Anterior cingulate cortex (tissue), 58 donors: ENCODE measurements at regions not wholly inside any gene's neighbourhood (a gene's known extent, or its start where the extent isn't known, plus 50 kb on each side); places are given as distances from the start of the nearest gene placed in this dataset.

Experiments
- DNase-seq, 58 donors: peaks; one replicate each; lab custom pipeline; 2025; lab: John Stamatoyannopoulos, UW

GRCh38 chr4:3343358-3343757 lies 50.5 kb downstream of the RGS12 start:
- no peak for DNase-seq

- DNase-seq: no peak
Measured at GRCh38 chr4:3344104-3344503, 51.3 kb downstream of the RGS12 start.

- no peak for DNase-seq
Measured at GRCh38 chr4:3344596-3344995, 51.8 kb downstream of the RGS12 start.

DNA sequence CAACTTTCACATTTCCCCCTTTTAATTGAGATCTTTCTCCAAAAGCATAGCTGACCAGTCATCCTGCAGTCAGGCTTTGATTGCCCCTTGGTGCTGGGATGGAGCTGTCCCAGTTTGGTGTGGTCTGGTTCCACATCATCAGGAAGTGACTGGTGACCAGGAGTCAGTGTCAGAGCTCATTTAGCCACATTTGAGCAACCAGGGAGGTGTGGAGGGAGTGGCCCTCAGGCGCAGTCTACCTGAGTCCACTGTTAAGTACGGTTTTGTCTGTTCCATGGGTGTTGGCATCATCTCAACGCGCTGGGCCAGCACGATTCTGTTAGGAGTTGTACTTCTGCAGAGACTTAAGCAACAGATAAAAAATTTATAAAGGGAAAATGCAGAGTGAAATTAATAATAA lies 52.6 kb downstream of the RGS12 start:
- DNase-seq: no peak

DNA sequence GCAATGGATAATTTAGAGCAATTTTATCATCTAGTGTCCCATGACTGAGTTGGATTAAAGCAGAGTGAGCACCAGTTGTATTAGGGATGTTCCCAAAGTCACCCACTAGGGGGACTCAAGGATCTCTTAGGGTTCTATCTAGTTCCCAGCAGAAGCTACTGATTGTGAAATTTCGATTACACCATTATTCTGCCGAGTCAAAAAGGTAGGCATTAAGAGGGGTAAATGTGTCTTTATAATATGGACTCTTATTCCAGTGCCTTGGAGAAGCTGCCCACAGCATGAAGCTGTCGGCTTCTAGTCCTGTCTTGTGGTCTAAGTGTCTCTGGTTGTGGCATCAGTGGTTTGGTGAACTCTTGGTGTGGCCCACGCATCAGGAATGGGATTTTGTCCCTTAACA lies 53.3 kb downstream of the RGS12 start:
- peak in 10 of 58 donors; percentile 22 to 75 (median 41) for DNase-seq

DNA sequence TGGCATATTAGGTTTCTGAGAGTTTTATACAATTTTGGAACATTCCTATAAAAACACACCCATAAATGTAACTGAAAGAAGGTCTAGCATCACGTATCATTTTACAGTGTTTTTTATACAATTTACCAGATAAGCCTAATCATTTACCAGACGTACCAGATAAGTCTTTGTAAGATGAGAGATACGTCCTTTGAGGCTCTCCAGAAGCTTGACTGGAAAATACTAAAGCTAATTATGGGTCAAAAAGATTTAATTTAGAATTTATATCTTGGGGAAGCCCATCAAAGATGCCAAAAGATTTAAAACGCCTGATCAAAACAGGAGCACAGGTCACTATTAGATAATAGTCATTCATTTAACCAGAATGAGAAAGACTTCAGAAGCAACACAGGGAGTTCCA lies 55.0 kb downstream of the RGS12 start:
- no peak for DNase-seq

DNA sequence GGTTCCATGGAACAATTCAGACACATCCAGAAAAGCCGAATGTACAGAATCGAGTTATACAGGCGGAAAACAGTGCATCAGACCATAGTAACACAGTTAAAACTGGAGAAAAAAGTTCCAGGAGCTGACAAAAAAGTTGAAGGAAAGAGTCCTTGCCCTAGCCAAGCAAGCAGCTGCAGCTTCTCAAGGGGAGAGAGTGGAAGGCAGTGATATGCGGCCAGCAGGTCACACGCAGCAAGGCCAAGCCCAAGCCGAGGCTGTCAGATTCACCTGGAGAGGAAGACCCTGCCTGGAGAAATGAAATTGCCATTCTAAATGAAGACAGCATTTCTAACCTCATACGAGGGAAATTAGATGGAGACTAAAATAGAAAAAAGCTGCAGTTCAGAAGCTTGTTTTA lies 55.8 kb downstream of the RGS12 start:
- DNase-seq: no peak

DNA sequence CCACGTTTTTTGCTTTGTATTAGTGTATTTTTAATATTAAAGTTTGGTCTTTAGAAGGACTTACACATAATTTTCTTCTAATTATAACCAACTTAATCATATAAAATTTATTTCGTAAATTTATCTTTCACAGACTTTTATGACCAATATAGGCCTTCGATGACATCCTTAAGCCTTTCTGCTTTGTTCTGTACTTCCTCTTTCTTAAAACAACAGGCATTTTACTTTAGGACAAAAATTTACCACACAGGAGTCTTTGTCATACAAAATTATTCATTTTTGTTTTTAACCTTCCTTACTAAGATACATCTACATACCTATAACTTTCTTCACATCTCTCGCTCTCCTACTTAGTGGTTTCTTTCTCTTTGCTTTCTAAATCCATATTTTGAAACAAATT lies 56.3 kb downstream of the RGS12 start:
- DNase-seq: no peak

DNA sequence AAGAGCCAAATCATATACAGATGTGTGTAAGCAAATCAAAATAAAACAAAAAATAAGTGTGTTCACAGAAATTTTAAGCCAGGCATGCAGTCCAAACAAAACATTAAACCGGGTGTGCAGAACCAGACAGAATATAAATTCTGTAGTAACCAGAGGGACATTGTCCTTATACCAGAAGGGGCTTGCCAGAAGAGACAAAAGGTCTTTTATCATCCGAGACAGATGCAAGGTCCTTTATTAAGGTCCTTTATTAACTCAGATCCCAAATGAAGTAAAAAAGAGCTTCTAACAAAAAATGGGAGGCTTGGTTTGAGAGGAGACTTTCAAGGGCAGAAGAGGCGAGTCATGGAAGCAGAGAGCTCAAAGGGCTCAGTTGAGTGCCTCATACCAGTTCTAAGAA lies 59.2 kb downstream of the RGS12 start:
- DNase-seq: no peak

DNA sequence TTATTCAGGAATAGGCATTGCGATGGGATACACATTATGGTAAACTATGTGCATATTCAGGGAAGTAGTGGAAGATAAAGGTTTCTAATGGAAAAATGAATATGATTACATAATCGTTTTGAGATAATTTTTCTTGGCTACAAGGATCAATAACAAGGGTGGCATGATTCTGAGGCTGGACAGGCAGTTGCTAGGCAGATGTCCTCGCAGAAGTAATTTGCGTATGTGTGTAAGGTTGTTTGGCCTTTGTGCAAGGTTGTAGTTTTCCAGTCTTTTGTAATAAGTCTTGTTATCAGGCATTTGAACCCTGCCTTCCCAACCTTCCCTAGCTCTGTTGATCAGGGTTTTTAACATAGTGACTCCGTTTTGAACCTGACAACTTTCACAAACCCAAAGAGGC lies 59.7 kb downstream of the RGS12 start:
- no peak for DNase-seq

GRCh38 chr4:3352941-3353594 lies 60.2 kb downstream of the RGS12 start:
- DNase-seq: no peak

DNA sequence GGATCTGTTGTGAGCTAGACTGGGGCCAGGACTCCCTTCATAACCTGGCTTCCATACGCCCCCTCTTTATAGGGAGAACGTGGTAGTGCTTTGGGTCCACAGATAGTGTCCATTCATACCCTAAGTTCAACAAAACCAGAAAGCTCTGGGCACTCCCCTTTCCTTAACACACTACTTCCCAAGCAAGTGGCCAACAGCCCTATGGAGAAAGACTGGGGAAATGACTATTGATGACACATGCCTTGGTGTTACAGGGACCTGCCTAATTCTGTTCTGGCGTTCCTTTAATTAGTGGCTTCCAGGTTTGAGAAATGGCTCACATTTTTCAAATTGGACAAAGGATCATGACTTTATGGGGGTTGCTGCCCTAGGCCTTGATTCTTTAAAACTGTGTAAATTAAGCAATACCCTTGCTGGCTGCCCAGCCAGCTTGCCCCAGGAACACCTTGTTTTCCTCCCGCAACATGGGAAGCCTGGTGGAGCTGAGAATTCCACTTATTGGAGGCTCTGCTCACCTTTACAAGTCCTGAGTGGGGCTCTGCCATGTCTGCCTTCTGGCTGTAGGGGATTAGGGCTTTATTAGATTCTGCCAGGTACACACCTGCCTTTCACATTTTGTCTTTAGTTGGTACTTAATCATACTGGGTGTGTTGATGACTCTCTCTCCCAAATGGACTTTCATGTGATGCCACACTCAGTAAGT lies 61.1 kb downstream of the RGS12 start:
- no peak for DNase-seq

- DNase-seq: no peak
Measured at GRCh38 chr4:3354455-3354811, 61.6 kb downstream of the RGS12 start.

DNA sequence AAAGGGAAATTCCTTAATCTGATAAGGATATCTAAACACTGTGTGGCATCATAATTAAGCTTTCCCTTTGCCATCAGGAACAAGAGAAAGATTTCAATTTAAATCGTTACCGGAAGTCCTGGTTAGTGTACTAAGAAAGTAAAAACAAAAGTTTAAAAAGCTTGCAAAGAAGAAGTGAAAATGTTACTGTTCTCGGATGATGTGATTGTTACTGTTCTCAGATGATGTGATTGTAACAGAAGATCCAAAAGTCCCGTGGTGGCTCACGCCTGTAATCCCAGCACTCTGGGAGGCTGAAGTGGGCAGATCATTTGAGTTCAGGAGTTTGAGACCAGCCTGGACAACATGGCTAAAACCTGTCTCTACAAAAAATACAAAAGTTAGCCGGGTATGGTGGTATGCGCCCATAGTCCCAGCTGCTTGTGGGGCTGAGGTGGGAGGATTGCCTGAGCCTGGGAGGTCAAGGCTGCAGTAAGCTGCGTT lies 62.5 kb downstream of the RGS12 start:
- DNase-seq: no peak

- DNase-seq: no peak
Measured at GRCh38 chr4:3358656-3359055, 65.8 kb downstream of the RGS12 start.

GRCh38 chr4:3360777-3361176 lies 68.0 kb downstream of the RGS12 start:
- no peak for DNase-seq

- DNase-seq: no peak
Measured at GRCh38 chr4:3361406-3361805, 68.6 kb downstream of the RGS12 start.

GRCh38 chr4:3361896-3362295 lies 69.1 kb downstream of the RGS12 start:
- DNase-seq: no peak

DNA sequence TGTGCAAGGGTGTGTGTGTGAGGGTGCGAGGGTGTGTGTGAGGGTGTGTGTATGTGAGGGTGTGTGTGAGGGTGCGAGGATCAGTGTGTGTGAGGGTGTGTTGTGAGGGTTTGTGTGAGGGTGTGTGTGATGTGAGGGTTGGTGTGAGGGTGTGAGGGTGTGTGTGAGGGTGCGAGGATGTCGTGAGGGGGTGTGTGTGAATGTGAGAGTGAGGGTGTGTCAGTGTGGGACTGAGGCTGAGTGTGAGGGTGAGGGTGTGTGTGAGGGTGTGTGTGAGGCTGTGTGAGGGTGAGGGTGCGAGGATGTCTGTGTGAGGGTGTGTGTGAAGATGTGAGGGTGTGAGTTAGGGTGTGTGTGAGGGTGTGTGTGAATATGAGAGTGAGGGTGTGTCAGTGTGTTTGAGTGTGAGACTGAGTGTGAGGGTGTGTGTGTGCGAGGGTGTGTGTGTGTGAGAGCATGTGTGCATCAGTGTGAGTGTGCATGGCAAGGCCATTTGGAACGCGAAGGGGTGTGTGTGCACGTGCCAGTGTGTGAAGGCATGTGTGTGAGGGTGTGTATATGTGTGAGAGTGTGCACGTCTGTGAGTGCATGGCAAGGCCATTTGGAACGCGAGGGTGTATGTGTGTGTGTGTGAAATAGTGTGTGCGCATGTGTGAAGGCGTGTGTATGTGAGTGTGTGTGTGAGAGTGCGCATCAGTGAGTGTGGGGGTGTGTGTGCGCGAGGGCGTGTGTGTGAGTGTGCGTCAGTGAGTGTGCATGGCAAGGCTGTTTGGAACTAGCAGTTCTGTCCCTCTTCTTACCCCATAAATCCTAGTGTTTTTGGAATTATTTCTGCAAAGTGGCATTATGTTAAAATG lies 69.8 kb downstream of the RGS12 start:
- DNase-seq: no peak

DNA sequence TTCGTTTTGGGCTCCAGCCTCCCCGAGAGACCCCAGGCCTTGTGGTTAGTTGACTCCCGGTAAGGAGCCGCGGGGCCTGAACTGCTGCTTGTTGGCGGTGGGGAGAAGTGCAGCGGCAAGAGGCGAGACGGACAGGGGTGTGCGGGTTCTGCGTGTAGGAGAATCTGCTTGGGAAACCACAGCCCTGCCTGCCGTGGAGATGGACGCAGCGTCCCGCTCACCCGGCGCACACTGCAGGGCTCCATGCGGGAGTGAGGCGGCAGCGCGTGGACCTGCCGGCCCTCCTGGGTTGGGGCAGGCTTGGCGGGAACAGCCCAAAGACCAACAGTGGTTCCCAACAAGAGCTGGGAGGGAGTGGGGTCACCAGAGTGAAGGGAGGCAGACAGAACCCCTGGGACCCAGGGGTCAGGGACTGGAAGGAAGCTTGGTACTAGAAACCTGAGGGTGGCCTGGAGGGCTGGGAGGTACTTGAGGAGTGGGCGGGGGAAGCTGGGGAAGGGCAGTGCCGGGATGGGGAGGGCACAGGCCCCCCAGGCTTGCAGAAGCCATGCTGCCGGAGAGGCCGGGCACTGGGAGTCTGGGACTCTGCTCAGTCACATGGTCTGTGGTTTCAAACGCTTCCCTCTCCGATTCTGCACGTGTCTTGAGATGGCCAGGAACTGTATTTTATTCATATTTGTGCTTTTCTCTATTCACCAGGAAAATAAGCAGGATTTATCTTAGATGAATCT lies 70.8 kb downstream of the RGS12 start:
- DNase-seq: no peak

- no peak for DNase-seq
Measured at GRCh38 chr4:3364199-3364598, 71.4 kb downstream of the RGS12 start.
